22Rv1 (cell line): ENCODE measurements at regions not wholly inside any gene's neighbourhood (a gene's known extent, or its start where the extent isn't known, plus 50 kb on each side); places are given as distances from the start of the nearest gene placed in this dataset.

Experiments used
- ZFX ChIP-seq: fragments of 450-650 bp; IDR thresholded peaks from 2 replicates; pipeline ENCODE4 v1.6.1; 2017; ENCODE audit warnings: antibody characterized with exemption, borderline replicate concordance
- TF ChIP-seq, protein P1 (sequence below): fragments of 450-650 bp; IDR thresholded peaks from 2 replicates; pipeline ENCODE4 v1.5.1; 2017; ENCODE audit warnings: mild to moderate bottlenecking

DNA sequence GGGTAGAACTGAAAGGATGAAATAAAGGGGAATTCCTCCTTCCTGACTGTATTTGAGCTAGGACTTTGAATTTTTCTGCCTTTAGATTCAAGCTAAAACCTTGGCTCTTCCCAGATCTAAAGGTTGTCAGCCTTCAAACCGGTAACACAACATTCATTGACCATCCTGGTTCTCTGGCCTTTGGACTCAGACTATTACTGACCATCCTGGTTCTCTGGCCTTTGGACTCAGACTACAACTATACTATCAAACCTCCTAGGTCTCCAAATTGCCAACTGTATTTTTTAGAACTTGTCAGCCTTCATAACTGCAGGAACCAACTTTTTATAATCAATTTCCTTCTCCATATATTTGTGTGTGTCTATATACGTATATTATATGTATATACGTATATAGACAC lies 140.6 kb upstream of the RBMY1B start:
- TF ChIP-seq, protein P1, sequence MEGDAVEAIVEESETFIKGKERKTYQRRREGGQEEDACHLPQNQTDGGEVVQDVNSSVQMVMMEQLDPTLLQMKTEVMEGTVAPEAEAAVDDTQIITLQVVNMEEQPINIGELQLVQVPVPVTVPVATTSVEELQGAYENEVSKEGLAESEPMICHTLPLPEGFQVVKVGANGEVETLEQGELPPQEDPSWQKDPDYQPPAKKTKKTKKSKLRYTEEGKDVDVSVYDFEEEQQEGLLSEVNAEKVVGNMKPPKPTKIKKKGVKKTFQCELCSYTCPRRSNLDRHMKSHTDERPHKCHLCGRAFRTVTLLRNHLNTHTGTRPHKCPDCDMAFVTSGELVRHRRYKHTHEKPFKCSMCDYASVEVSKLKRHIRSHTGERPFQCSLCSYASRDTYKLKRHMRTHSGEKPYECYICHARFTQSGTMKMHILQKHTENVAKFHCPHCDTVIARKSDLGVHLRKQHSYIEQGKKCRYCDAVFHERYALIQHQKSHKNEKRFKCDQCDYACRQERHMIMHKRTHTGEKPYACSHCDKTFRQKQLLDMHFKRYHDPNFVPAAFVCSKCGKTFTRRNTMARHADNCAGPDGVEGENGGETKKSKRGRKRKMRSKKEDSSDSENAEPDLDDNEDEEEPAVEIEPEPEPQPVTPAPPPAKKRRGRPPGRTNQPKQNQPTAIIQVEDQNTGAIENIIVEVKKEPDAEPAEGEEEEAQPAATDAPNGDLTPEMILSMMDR, result no peak
- TF ChIP-seq ZFX, result no peak
